Type B pancreatic cell (in vitro differentiated cells): ENCODE measurements at regions not wholly inside any gene's neighbourhood (a gene's known extent, or its start where the extent isn't known, plus 50 kb on each side); places are given as distances from the start of the nearest gene placed in this dataset.

Source experiments
- DNase-seq: peaks from one replicate; pipeline ENCODE4 v3.0.0; 2021; ENCODE audit warnings: mixed read lengths; ENCODE audit not compliant: unreplicated experiment; ENCODE audit errors: extremely low spot score
- H3K27ac Mint-ChIP-seq: 2 replicates; pipeline ENCODE4 v1.8.0; 2021; ENCODE audit warnings: mild to moderate bottlenecking, mixed read lengths
- H3K27me3 Mint-ChIP-seq: 2 replicates; pipeline ENCODE4 v1.8.0; 2021; ENCODE audit warnings: mixed read lengths
- H3K36me3 Mint-ChIP-seq: 2 replicates; pipeline ENCODE4 v1.8.0; 2021; ENCODE audit warnings: mixed read lengths
- H3K4me1 Mint-ChIP-seq: one replicate; pipeline ENCODE4 v1.8.0; 2021; ENCODE audit warnings: mixed read lengths; ENCODE audit not compliant: unreplicated experiment
- H3K4me3 Mint-ChIP-seq: 2 replicates; pipeline ENCODE4 v1.8.0; 2021; ENCODE audit warnings: mild to moderate bottlenecking, mixed read lengths
- H3K9me3 Mint-ChIP-seq: 2 replicates; pipeline ENCODE4 v1.8.0; 2021; ENCODE audit warnings: mixed read lengths
- TF ChIP-seq, protein P1 (sequence below): fragments of 200-600 bp; sonication (generic); conservative IDR thresholded peaks from 2 replicates; pipeline ENCODE4 v1.5.0; 2021; ENCODE audit warnings: antibody characterized with exemption, mild to moderate bottlenecking

DNA sequence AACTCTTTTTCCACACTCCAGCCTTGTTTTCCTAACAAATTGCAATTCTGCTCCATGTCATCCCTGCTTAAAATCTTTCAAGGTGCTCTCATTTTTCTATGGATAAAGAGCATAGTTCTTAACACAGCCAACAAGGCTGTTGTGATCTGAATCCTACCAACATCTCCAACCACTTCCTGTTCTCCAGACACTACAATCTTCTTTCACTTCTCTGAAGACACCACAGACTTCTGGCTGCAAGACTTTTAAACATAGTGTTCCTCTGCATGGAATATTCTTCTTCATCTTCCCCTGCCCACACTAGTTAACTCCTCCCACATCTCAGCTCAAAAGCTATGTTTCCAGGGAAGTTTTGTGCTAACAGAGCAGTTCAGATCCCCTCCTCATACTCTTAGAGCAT is 404.8 kb downstream of the MAN2A1 start:
- TF ChIP-seq, protein P1, sequence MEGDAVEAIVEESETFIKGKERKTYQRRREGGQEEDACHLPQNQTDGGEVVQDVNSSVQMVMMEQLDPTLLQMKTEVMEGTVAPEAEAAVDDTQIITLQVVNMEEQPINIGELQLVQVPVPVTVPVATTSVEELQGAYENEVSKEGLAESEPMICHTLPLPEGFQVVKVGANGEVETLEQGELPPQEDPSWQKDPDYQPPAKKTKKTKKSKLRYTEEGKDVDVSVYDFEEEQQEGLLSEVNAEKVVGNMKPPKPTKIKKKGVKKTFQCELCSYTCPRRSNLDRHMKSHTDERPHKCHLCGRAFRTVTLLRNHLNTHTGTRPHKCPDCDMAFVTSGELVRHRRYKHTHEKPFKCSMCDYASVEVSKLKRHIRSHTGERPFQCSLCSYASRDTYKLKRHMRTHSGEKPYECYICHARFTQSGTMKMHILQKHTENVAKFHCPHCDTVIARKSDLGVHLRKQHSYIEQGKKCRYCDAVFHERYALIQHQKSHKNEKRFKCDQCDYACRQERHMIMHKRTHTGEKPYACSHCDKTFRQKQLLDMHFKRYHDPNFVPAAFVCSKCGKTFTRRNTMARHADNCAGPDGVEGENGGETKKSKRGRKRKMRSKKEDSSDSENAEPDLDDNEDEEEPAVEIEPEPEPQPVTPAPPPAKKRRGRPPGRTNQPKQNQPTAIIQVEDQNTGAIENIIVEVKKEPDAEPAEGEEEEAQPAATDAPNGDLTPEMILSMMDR = no peak
- H3K4me3 Mint-ChIP-seq = no peak overlapping the region
- H3K36me3 Mint-ChIP-seq = no peaks in the 10 kb centered on the region
- H3K9me3 Mint-ChIP-seq = no peaks in the 10 kb centered on the region
- H3K27me3 Mint-ChIP-seq = peaks cover 3% of the 10 kb centered on the region
- no peaks in the 10 kb centered on the region for H3K4me1 Mint-ChIP-seq
- H3K27ac Mint-ChIP-seq = no peak overlapping the region
- no peak for DNase-seq

- Mint-ChIP-seq H3K27me3 (peaks cover 3% of the 10 kb centered on the region), H3K36me3 (no peaks in the 10 kb centered on the region), H3K4me1 (no peaks in the 10 kb centered on the region), H3K9me3 (no peaks in the 10 kb centered on the region), H3K27ac (no peak overlapping the region), H3K4me3 (no peak overlapping the region)
- TF ChIP-seq, protein P1 = no peak
- DNase-seq = no peak
These were observed 406.7 kb downstream of the MAN2A1 start for GRCh38 chr5:110096419-110096818.

GRCh38 chr5:110099572-110099971 is 409.8 kb downstream of the MAN2A1 start:
- no peak for DNase-seq
- TF ChIP-seq, protein P1 = no peak

DNA sequence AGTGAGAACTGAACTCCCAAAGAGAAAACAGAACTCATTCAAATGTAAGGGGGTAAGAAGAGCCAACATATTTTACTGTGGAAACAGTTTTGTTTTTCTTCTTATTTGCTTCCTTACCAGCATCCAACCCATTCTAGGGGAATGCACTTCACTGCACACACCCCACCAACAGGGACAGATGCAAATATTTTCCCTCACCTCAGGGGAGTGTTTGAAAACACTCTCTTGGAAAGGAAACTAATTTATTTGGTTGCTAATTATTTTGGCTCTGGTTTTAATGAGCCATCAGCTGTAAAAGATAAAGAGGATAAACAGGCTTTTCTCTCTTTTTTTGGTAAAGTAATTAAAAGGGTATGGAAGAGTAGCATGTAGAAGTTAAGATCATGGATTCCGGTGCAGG is 413.4 kb downstream of the MAN2A1 start:
- DNase-seq = no peak
- no peaks in the 10 kb centered on the region for H3K9me3 Mint-ChIP-seq
- H3K4me1 Mint-ChIP-seq = peaks cover 12% of the 10 kb centered on the region
- peaks cover 26% of the 10 kb centered on the region for H3K27me3 Mint-ChIP-seq
- TF ChIP-seq, protein P1 = no peak
- H3K4me3 Mint-ChIP-seq = no peak overlapping the region
- H3K36me3 Mint-ChIP-seq = no peaks in the 10 kb centered on the region
- no peak overlapping the region for H3K27ac Mint-ChIP-seq

More at GRCh38 chr5:110099572-110099971, 409.8 kb downstream of the MAN2A1 start:
- peaks cover 17% of the 10 kb centered on the region for H3K27me3 Mint-ChIP-seq
- H3K4me1 Mint-ChIP-seq = no peaks in the 10 kb centered on the region
- no peak overlapping the region for H3K27ac Mint-ChIP-seq
- no peak overlapping the region for H3K4me3 Mint-ChIP-seq
- H3K36me3 Mint-ChIP-seq = no peaks in the 10 kb centered on the region
- no peaks in the 10 kb centered on the region for H3K9me3 Mint-ChIP-seq

DNA sequence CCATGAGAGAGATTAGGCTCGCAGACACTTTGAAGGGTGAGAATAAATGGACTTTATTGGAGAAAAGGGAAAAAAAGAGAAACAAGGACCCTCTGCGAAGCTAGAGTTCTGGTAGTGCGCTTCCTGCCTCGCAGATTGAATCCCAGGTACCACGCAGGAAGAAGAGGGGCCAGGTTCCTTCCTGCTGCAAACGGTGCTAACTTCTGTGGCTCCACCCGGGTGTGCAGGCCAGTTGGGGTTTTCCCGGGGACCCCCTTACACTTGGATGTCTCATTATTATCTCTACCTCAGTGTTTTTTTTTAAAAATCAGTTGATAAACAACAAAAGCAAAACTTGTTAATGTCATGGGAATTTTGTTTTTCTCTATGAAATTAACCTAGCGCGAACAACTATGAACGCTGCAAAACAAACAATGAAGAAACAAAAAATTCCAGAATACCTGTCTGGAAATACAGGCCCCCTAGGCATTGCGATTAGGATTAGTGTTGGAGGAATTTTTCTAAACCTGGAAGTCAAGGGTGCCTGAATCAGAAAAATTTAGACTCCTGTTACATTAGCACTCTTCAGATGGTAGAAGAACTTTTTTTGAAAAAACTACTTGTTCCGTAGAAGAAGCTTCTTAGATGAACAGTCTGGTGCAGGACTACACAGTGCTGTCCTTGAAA is 414.5 kb downstream of the MAN2A1 start:
- H3K4me3 Mint-ChIP-seq = no peak overlapping the region
- H3K9me3 Mint-ChIP-seq = no peaks in the 10 kb centered on the region
- TF ChIP-seq, protein P1 = no peak
- no peak for DNase-seq
- H3K27me3 Mint-ChIP-seq = peaks cover 26% of the 10 kb centered on the region
- H3K36me3 Mint-ChIP-seq = no peaks in the 10 kb centered on the region
- no peak overlapping the region for H3K27ac Mint-ChIP-seq
- H3K4me1 Mint-ChIP-seq = peaks cover 12% of the 10 kb centered on the region
